Fibroblast of lung (primary cell): ENCODE measurements at regions not wholly inside any gene's neighbourhood (a gene's known extent, or its start where the extent isn't known, plus 50 kb on each side); places are given as distances from the start of the nearest gene placed in this dataset.

Experiments
- DNase-seq, 2 donors: peaks; one replicate each; pipeline versions ENCODE4 v3.0.0 to v3.0.0-alpha.2; 2010; ENCODE audit warnings: low read depth in 2 of 2
- H2AFZ ChIP-seq: 2 replicates; pipeline ENCODE4 v1.5.1; 2012; ENCODE audit warnings: low read length, control low read depth, inconsistent platforms
- H3K27ac ChIP-seq: 2 replicates; pipeline ENCODE4 v1.5.1; 2011; ENCODE audit warnings: low read length, control low read depth; ENCODE audit not compliant: insufficient read depth
- H3K27me3 ChIP-seq: 2 replicates; pipeline ENCODE4 v1.5.1; 2011; ENCODE audit warnings: mild to moderate bottlenecking, low read length; ENCODE audit not compliant: control insufficient read depth, insufficient read depth
- H3K36me3 ChIP-seq: 2 replicates; pipeline ENCODE4 v1.5.1; 2011; ENCODE audit warnings: low read length; ENCODE audit not compliant: control insufficient read depth, insufficient read depth
- H3K4me1 ChIP-seq: 2 replicates; pipeline ENCODE4 v1.5.1; 2011; ENCODE audit warnings: low read length; ENCODE audit not compliant: control insufficient read depth, insufficient read depth; ENCODE audit errors: extremely low read depth
- H3K4me2 ChIP-seq: 2 replicates; pipeline ENCODE4 v1.5.1; 2011; ENCODE audit warnings: low read length, control low read depth; ENCODE audit not compliant: insufficient read depth; ENCODE audit errors: extremely low read depth
- H3K4me3 ChIP-seq, 4 experiments: fragments of 200-600 bp in 1 of 4; sonication (generic) in 1 of 4; replicated peaks in 1 of 4; 2 replicates each; pipeline ENCODE4 v1.5.1; 2011 to 2016; ENCODE audit warnings: low read length in 4 of 4, low read depth in 3 of 4, mild to moderate bottlenecking in 3 of 4, control low read depth in 2 of 4, inconsistent platforms in 1 of 4, mixed read lengths in 1 of 4; ENCODE audit not compliant: insufficient read depth in 1 of 4; ENCODE audit errors: control extremely low read depth in 1 of 4
- H3K79me2 ChIP-seq: 2 replicates; pipeline ENCODE4 v1.5.1; 2012; ENCODE audit warnings: mild to moderate bottlenecking, low read length, inconsistent platforms; ENCODE audit not compliant: control insufficient read depth, insufficient read depth
- H3K9ac ChIP-seq: 2 replicates; pipeline ENCODE4 v1.5.1; 2011; ENCODE audit warnings: mild to moderate bottlenecking, low read length, control low read depth; ENCODE audit not compliant: insufficient read depth
- H3K9me3 ChIP-seq: 2 replicates; pipeline ENCODE4 v1.5.1; 2012; ENCODE audit warnings: low read depth, low read length; ENCODE audit not compliant: control insufficient read depth, insufficient read depth
- H4K20me1 ChIP-seq: 2 replicates; pipeline ENCODE4 v1.5.1; 2011; ENCODE audit warnings: low read length; ENCODE audit not compliant: control insufficient read depth, insufficient read depth; ENCODE audit errors: extremely low read depth
- CTCF ChIP-seq, 2 donors: IDR thresholded peaks in 1 of 2; conservative IDR thresholded peaks in 1 of 2; 1 replicate in 1 of 2; 2 replicates in 1 of 2; pipeline ENCODE4 v1.5.1; 2011 to 2012; ENCODE audit warnings: low read length in 2 of 2, control low read depth in 1 of 2, inconsistent platforms in 1 of 2, low read depth in 1 of 2, mild to moderate bottlenecking in 1 of 2
- EZH2 ChIP-seq: IDR thresholded peaks from 2 replicates; pipeline ENCODE4 v1.5.1; 2012; ENCODE audit warnings: low read length, control low read depth, mild to moderate bottlenecking; ENCODE audit errors: missing control alignments

- DNase-seq: peak in 1 of 2 donors; percentile 60
- Histone ChIP-seq H2AFZ (no peak overlapping the region), H3K79me2 (no peaks in the 10 kb centered on the region), H3K36me3 (no peaks in the 10 kb centered on the region), H3K27ac (no peak overlapping the region), H4K20me1 (no peaks in the 10 kb centered on the region), H3K4me2 (no peak overlapping the region), H3K9me3 (no peaks in the 10 kb centered on the region), H3K27me3 (no peaks in the 10 kb centered on the region), H3K4me1 (no peaks in the 10 kb centered on the region), H3K4me3 (no peak overlapping the region), H3K9ac (no peak overlapping the region)
- TF ChIP-seq CTCF (conservative IDR thresholded peaks at IDR 0.05 in 1 of 2, IDR thresholded peaks at IDR 0.05 in 1 of 2; ENCODE audit: low read depth in 1 of 2, low read length in 2 of 2) (no peak), EZH2 (no peak)
Measured at GRCh38 chr3:110708156-110708555, 363.5 kb upstream of the NECTIN3 start.

GRCh38 chr3:110710156-110710555, 361.5 kb upstream of the NECTIN3 start:
- Histone ChIP-seq H3K27me3 (no peaks in the 10 kb centered on the region), H3K36me3 (no peaks in the 10 kb centered on the region), H4K20me1 (no peaks in the 10 kb centered on the region), H3K4me2 (no peak overlapping the region), H3K79me2 (no peaks in the 10 kb centered on the region), H2AFZ (no peak overlapping the region), H3K4me3 (no peak overlapping the region), H3K27ac (no peak overlapping the region), H3K9me3 (no peaks in the 10 kb centered on the region), H3K9ac (no peak overlapping the region), H3K4me1 (no peaks in the 10 kb centered on the region)
- no peak for TF ChIP-seq EZH2
- no peak for TF ChIP-seq CTCF (conservative IDR thresholded peaks at IDR 0.05 in 1 of 2, IDR thresholded peaks at IDR 0.05 in 1 of 2; ENCODE audit: low read depth in 1 of 2, low read length in 2 of 2)
- DNase-seq: no peak

- H3K4me3 ChIP-seq: no peak overlapping the region
Measured at GRCh38 chr3:110710603-110711002, 361.0 kb upstream of the NECTIN3 start.

More at GRCh38 chr3:110710603-110711002, 361.0 kb upstream of the NECTIN3 start:
- H3K36me3 ChIP-seq: no peaks in the 10 kb centered on the region
- no peak overlapping the region for H3K9ac ChIP-seq
- H3K4me2 ChIP-seq: no peak overlapping the region
- no peak overlapping the region for H3K27ac ChIP-seq
- H3K79me2 ChIP-seq: no peaks in the 10 kb centered on the region
- H3K27me3 ChIP-seq: no peaks in the 10 kb centered on the region
- H2AFZ ChIP-seq: no peak overlapping the region
- no peaks in the 10 kb centered on the region for H3K4me1 ChIP-seq
- no peaks in the 10 kb centered on the region for H4K20me1 ChIP-seq
- no peak for TF ChIP-seq EZH2
- TF ChIP-seq CTCF (conservative IDR thresholded peaks at IDR 0.05 in 1 of 2, IDR thresholded peaks at IDR 0.05 in 1 of 2; ENCODE audit: low read depth in 1 of 2, low read length in 2 of 2): no peak
- H3K9me3 ChIP-seq: no peaks in the 10 kb centered on the region
- no peak for DNase-seq
